Retinal pigment epithelial cell (primary cell): ENCODE measurements at regions not wholly inside any gene's neighbourhood (a gene's known extent, or its start where the extent isn't known, plus 50 kb on each side); places are given as distances from the start of the nearest gene placed in this dataset.

Experiments used
- DNase-seq: peaks from one replicate; pipeline ENCODE4 v3.0.0-alpha.2; 2010; ENCODE audit warnings: low read depth
- H3K4me3 ChIP-seq: 2 replicates; pipeline ENCODE4 v1.5.1; 2011; ENCODE audit warnings: mild to moderate bottlenecking, low read length, control low read depth, moderate library complexity
- TF ChIP-seq, protein P1 (sequence below): conservative IDR thresholded peaks from 2 replicates; pipeline ENCODE4 v1.5.1; 2011; ENCODE audit warnings: low read depth, low read length, control low read depth, inconsistent platforms

DNA sequence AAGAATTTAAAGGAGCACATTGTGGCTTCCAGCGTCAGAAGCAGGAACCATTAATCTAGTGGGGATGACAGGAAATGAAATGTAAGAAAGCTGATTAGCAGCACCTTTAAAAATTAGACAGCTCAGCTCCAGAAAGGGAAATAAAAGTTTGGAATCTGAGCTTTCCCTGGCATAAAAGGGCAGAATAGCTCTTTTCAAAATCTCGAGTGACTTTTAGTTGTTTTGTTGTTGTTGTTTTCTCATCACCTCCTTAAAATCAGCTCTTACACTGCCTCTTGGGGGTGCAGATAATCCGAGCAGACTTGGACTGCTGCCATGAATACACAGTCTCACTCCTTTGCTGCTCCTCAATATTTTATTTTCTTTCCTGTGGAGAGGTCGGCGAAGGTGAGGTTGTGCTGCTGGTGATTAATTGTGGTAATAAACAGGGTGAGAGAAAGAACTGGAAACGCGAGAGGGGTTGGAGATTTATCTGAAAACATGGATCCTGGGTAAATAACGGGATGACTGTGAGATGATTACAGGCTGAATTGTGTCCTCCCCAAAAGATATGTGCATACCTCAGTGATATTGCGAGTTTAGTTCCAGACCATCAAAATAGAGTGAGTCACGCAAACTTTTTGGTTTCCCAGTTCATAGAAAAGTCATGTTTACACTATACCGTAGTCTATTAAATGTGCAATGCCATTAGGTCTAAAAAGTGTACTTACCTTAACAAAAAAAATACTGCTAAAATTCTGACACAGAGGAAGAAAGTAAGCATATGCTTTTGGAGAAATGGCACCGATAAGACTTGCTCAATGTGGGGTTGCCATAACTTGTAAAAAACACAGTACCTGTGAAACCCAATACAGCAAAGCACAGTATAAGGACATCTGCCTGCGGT, 787.7 kb downstream of the UQCRFS1 start:
- no peak overlapping the region for H3K4me3 ChIP-seq
- TF ChIP-seq, protein P1, sequence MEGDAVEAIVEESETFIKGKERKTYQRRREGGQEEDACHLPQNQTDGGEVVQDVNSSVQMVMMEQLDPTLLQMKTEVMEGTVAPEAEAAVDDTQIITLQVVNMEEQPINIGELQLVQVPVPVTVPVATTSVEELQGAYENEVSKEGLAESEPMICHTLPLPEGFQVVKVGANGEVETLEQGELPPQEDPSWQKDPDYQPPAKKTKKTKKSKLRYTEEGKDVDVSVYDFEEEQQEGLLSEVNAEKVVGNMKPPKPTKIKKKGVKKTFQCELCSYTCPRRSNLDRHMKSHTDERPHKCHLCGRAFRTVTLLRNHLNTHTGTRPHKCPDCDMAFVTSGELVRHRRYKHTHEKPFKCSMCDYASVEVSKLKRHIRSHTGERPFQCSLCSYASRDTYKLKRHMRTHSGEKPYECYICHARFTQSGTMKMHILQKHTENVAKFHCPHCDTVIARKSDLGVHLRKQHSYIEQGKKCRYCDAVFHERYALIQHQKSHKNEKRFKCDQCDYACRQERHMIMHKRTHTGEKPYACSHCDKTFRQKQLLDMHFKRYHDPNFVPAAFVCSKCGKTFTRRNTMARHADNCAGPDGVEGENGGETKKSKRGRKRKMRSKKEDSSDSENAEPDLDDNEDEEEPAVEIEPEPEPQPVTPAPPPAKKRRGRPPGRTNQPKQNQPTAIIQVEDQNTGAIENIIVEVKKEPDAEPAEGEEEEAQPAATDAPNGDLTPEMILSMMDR = no peak
- no peak for DNase-seq

GRCh38 chr19:28424662-28425045, 788.3 kb downstream of the UQCRFS1 start:
- TF ChIP-seq, protein P1 = no peak
- H3K4me3 ChIP-seq = no peak overlapping the region
- no peak for DNase-seq

- H3K4me3 ChIP-seq = no peak overlapping the region
- TF ChIP-seq, protein P1 = no peak
- DNase-seq = no peak
These were observed 788.9 kb downstream of the UQCRFS1 start for GRCh38 chr19:28424077-28424476.

GRCh38 chr19:28422791-28423650, 789.9 kb downstream of the UQCRFS1 start:
- no peak for DNase-seq

GRCh38 chr19:28422046-28422445, 790.9 kb downstream of the UQCRFS1 start:
- TF ChIP-seq, protein P1 = no peak
- no peak for DNase-seq
- no peak overlapping the region for H3K4me3 ChIP-seq

More at GRCh38 chr19:28422791-28423650, 789.9 kb downstream of the UQCRFS1 start:
- H3K4me3 ChIP-seq = no peak overlapping the region
- TF ChIP-seq, protein P1 = no peak

- TF ChIP-seq, protein P1 = no peak
- no peak for DNase-seq
- no peak overlapping the region for H3K4me3 ChIP-seq
These were observed 792.0 kb downstream of the UQCRFS1 start for GRCh38 chr19:28420811-28421550.
